ENCODE measurements at regions not wholly inside any gene's neighbourhood (a gene's known extent, or its start where the extent isn't known, plus 50 kb on each side); places are given as distances from the start of the nearest gene placed in this dataset.

DNA sequence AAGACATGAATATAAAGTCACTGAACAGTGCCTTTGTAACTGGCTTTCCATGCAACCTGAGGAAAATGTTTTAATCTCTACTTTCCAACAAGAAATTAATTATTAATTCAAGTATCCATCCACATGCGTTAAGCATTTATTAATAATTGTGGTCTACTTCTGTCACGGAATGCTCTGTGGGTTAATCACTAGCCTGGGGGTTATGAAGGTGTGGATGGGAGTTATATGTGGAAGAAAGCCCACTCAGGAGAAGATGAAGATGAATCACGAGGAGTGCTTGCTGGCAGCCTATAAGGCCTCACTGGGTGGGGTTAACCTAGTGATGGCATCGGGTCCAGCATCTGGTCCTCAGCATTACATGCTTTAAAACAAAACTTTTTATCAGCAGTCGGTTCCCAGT lies 99.5 kb upstream of the AVPR1A start:
- TF ChIP-seq POLR2A (IDR thresholded peaks at IDR 0.05; ENCODE audit: low read length) (no peak), GATA1 (IDR thresholded peaks at IDR 0.05; ENCODE audit: low read depth, low read length) (no peak)

Measured in erythroblast (primary cell).